Cortex of kidney (tissue), 1 donor: ENCODE measurements at regions not wholly inside any gene's neighbourhood (a gene's known extent, or its start where the extent isn't known, plus 50 kb on each side); places are given as distances from the start of the nearest gene placed in this dataset.

Source experiments
- DNase-seq: peaks from one replicate; lab custom pipeline; 2025; lab: John Stamatoyannopoulos, UW

- no peak for DNase-seq
These were observed 405.5 kb downstream of the EFNB2 start for GRCh38 chr13:106129993-106130392.

- no peak for DNase-seq
These were observed 406.2 kb downstream of the EFNB2 start for GRCh38 chr13:106129273-106129672.

GRCh38 chr13:106122234-106122633, 413.2 kb downstream of the EFNB2 start:
- DNase-seq: no peak

GRCh38 chr13:106121173-106121754, 414.2 kb downstream of the EFNB2 start:
- DNase-seq: no peak

DNA sequence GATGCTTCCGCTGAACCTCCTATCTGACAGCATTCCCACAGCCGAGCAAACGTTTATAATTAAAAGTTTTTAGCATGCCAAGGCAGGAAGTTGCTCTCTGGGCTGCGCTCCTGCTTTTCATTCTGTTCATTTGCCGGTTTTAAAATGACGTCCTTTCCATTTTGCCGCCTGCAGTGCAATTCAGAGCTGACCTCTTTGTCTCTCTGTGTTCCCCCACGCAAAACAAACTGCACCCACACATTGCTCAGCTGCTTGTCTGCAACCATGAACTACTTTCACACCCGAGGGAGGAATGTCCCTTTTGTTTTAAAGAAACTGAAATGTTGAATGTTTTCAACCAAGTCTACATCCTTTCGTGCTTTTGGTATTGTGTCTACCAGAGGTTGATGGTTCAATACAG, 416.5 kb downstream of the EFNB2 start:
- no peak for DNase-seq

GRCh38 chr13:106118050-106118449, 417.4 kb downstream of the EFNB2 start:
- DNase-seq: no peak

GRCh38 chr13:106117640-106118039, 417.8 kb downstream of the EFNB2 start:
- DNase-seq: no peak

DNA sequence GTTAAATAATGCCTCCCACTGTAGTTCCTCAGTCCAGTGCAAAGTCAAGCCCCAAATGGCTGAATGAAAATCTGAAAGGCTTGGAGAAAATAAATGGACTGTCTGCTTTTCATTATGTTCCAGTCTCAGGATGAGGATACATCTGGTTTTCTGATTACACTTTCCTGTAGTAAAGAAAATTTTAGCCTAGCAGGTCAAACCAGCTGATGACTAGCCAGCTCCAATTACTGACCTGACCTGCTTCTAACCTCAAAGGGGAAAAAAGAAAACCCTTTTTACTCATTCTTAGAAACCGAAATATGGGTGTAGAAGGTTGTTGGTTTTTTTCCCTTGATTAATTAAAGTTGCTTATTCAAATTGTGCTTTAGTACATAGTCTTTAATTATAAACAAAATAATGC, 418.4 kb downstream of the EFNB2 start:
- no peak for DNase-seq

GRCh38 chr13:106115081-106115480, 420.4 kb downstream of the EFNB2 start:
- no peak for DNase-seq

GRCh38 chr13:106113796-106114195, 421.7 kb downstream of the EFNB2 start:
- DNase-seq: no peak

GRCh38 chr13:106112191-106112590, 423.3 kb downstream of the EFNB2 start:
- DNase-seq: no peak

GRCh38 chr13:106110241-106110855, 425.1 kb downstream of the EFNB2 start:
- no peak for DNase-seq

DNA sequence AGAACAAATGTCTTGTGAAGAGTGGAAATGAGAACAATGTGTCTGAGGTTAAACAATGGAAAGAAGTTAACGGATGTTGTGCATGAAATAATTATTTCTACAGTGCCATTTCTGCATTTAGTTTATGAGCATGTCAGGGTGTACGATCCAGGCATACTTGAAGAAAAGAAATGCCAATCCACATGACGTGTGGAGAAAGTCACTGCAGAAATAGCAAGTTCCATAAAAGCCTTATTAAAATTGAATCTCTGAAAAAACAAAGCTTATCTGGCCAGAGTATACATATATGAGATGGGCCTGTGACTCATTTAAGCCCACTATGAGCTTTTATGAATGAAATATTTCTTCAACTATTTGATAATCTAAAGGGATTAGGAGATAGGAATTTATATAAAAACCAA, 426.1 kb downstream of the EFNB2 start:
- no peak for DNase-seq

DNA sequence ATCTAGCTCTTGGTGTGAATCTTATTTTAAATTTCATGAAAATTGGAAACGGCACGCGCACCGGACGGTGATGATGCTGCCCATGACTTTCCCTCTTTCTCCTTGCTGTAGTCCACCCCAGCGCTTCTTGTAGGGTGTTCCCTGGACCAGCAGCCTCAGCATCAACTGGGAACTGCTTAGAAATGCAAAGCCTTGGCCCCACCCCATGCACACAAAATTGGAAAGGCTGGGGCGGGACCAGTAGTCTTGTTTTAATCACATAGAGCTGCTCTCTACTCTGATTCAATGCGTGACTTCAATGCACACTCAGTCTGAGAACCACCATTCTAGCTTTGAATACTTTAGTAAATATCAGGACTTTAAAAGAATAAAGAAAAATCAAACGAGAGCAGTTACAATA, 427.1 kb downstream of the EFNB2 start:
- no peak for DNase-seq

DNA sequence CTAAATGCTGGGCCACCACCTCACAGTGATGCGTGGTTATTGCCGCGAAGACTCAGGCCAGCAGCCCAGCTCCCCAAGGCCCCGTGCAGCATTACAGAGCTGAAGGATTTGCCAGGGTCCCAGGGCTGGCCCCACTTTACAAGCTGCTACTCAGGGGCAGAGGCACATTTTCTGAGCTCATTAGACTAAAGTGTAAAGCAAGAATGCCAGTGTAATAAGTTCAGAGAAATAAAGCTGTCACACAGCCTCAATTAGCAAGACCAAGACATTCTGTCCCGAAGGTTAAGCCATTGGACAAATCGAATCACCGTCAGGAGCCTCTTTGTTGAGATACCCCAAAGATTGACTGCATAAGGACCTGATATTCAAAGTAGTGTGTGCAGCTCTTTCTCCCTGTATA, 428.4 kb downstream of the EFNB2 start:
- DNase-seq: no peak

GRCh38 chr13:106105153-106105552, 430.3 kb downstream of the EFNB2 start:
- no peak for DNase-seq

GRCh38 chr13:106104281-106104901, 431.1 kb downstream of the EFNB2 start:
- no peak for DNase-seq

- DNase-seq: no peak
These were observed 431.7 kb downstream of the EFNB2 start for GRCh38 chr13:106103779-106104178.

DNA sequence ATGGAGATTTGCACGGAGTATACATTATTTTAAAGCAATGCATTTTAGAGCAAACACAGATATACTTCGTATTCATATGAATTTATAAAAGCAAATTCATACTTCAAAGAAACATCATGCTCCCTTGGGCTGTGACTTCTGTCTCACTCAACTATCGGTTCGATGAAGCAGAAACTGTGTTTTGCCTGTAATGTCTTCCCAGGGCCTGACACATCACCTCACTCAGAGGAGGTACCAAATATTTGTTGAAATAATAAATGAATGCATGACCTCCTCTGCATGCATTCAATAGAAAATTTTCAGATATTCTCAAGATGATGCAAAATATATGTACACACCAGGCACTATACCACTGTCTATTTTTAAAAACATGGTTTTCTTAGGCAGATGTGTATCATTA, 432.7 kb downstream of the EFNB2 start:
- no peak for DNase-seq

GRCh38 chr13:106101201-106101600, 434.3 kb downstream of the EFNB2 start:
- DNase-seq: no peak

- DNase-seq: no peak
These were observed 435.1 kb downstream of the EFNB2 start for GRCh38 chr13:106100171-106100919.

DNA sequence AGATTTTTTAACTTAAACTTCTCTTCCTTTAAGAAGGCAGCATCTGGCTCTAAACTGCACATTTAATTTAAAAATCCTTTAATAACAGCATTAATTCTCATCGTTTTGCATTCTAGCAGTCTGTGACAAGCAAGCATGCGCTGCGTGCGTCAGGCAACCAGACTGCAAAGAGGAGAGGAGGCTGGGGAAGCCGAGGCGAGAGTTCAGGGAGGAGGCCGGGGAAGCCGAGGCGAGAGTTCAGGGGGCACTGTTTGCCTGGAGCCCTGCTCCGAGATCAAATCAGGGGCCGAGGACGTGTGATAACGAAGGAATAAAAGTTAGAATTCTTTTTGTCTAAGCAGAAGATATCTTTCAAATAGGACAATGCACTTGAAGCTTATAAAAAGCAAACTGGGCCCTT, 435.7 kb downstream of the EFNB2 start:
- DNase-seq: no peak

- DNase-seq: no peak
These were observed 436.7 kb downstream of the EFNB2 start for GRCh38 chr13:106098778-106099177.
